GM19452 (cell line): ENCODE measurements at regions not wholly inside any gene's neighbourhood (a gene's known extent, or its start where the extent isn't known, plus 50 kb on each side); places are given as distances from the start of the nearest gene placed in this dataset.

Source experiments
- ATAC-seq: cut with Tn5 transposase; IDR thresholded peaks from one replicate; pipeline ENCODE4 v1.9.1; 2021; ENCODE audit not compliant: unreplicated experiment

- no peak for ATAC-seq
Observed at GRCh38 chr16:85335584-85336491, 223.6 kb upstream of the CIBAR2 start.

- ATAC-seq, result no peak
Observed at GRCh38 chr16:85337910-85338637, 225.8 kb upstream of the CIBAR2 start.

- ATAC-seq, result no peak
Observed at GRCh38 chr16:85338638-85338982, 226.3 kb upstream of the CIBAR2 start.

GRCh38 chr16:85338989-85339685 is 226.9 kb upstream of the CIBAR2 start:
- ATAC-seq, result no peak

GRCh38 chr16:85341972-85342695 is 229.9 kb upstream of the CIBAR2 start:
- ATAC-seq, result no peak

- ATAC-seq, result no peak
Observed at GRCh38 chr16:85344502-85345128, 232.3 kb upstream of the CIBAR2 start.

GRCh38 chr16:85345129-85345639 is 232.9 kb upstream of the CIBAR2 start:
- no peak for ATAC-seq

- ATAC-seq, result no peak
Observed at GRCh38 chr16:85346404-85347212, 234.3 kb upstream of the CIBAR2 start.

GRCh38 chr16:85347213-85347591 is 234.9 kb upstream of the CIBAR2 start:
- no peak for ATAC-seq

GRCh38 chr16:85348065-85348840 is 236.0 kb upstream of the CIBAR2 start:
- ATAC-seq, result no peak

GRCh38 chr16:85348911-85349334 is 236.7 kb upstream of the CIBAR2 start:
- no peak for ATAC-seq

- ATAC-seq, result no peak
Observed at GRCh38 chr16:85349365-85350145, 237.3 kb upstream of the CIBAR2 start.

GRCh38 chr16:85350146-85350728 is 238.0 kb upstream of the CIBAR2 start:
- ATAC-seq, result no peak

- no peak for ATAC-seq
Observed at GRCh38 chr16:85350973-85351372, 238.7 kb upstream of the CIBAR2 start.

GRCh38 chr16:85353013-85353412 is 240.7 kb upstream of the CIBAR2 start:
- ATAC-seq, result no peak

- no peak for ATAC-seq
Observed at GRCh38 chr16:85353839-85354685, 241.8 kb upstream of the CIBAR2 start.
